ENCODE measurements at regions not wholly inside any gene's neighbourhood (a gene's known extent, or its start where the extent isn't known, plus 50 kb on each side); places are given as distances from the start of the nearest gene placed in this dataset.
A peak's percentile ranks its signal among the peaks of the same experiment; 100 is the strongest.
"Not testable (repeated sequence)": the region's sequence is repeated elsewhere in the genome, so short reads cannot be mapped to it uniquely, and the experiment has no call there.

GRCh38 chr18:1039421-1039820 lies 134.8 kb downstream of the ADCYAP1 start:
- Mint-ChIP-seq H3K9me3 (peaks cover 47% of the 10 kb centered on the region), H3K4me3 (no peak overlapping the region), H3K27me3 (ENCODE audit: low read depth) (no peaks in the 10 kb centered on the region), H3K4me1 (no peaks in the 10 kb centered on the region), H3K36me3 (peaks cover 17% of the 10 kb centered on the region), H3K27ac (no peak overlapping the region)
- no peak for DNase-seq (ENCODE audit: low spot score in 2 of 2, unreplicated experiment in 2 of 2)
- TF ChIP-seq CTCF (IDR thresholded peaks at IDR 0.05; ENCODE audit: unreplicated experiment): no peak

GRCh38 chr18:1043039-1043438 lies 138.4 kb downstream of the ADCYAP1 start:
- Mint-ChIP-seq H3K36me3 (peaks cover 17% of the 10 kb centered on the region), H3K9me3 (peaks cover 52% of the 10 kb centered on the region), H3K4me1 (peaks cover 13% of the 10 kb centered on the region)
- H3K27ac Mint-ChIP-seq; H3K27me3 Mint-ChIP-seq (ENCODE audit: low read depth); DNase-seq (ENCODE audit: low spot score in 2 of 2, unreplicated experiment in 2 of 2); H3K4me3 Mint-ChIP-seq: not testable (repeated sequence)

DNA sequence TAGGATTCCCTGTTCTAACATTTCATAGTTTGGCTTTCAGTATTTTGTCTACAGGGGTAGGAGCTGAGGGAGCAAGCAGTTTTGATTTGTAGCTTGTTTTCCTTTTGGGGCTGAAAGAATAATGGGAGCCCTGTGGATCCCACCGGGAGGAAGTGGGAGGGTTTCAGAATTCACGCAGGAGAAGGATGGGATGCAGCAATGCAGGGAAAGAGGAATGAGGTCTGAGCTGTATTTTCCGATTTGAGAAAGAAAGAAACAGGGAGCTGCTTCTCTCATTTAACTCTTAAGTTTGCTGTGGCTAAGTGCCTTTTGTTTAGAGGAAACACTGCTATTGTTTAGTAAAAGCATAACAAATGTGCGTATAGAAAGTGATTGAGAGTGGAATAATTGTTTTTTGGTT lies 141.0 kb downstream of the ADCYAP1 start:
- peaks cover 14% of the 10 kb centered on the region for H3K4me1 Mint-ChIP-seq
- H3K9me3 Mint-ChIP-seq: peaks cover 46% of the 10 kb centered on the region
- no peaks in the 10 kb centered on the region for H3K27me3 Mint-ChIP-seq (ENCODE audit: low read depth)
- peaks cover 8% of the 10 kb centered on the region for H3K36me3 Mint-ChIP-seq
- no peak for DNase-seq (ENCODE audit: low spot score in 2 of 2, unreplicated experiment in 2 of 2)
- H3K4me3 Mint-ChIP-seq: no peak overlapping the region
- TF ChIP-seq CTCF (IDR thresholded peaks at IDR 0.05; ENCODE audit: unreplicated experiment): no peak
- H3K27ac Mint-ChIP-seq: peak overlapping the region; percentile 13

DNA sequence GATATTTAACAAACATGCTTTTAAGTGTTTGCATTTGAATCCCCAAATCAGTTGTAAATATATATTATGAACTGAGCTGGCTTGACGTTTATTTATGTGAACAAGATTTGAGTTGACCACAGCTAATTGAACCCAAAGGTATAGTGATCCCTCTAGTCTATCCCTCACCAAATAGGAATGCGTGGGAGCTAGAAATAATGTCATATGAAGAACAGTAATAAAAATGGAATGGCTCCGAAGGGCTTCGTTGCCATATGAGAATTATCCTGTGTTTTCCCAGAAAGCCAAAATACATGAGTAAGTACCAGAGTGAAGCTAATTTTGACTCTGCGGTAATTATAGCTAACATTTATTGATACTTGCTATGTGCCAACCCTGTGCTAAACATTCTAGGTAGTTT lies 142.7 kb downstream of the ADCYAP1 start:
- H3K27ac Mint-ChIP-seq: no peak overlapping the region
- no peak overlapping the region for H3K4me3 Mint-ChIP-seq
- peaks cover 29% of the 10 kb centered on the region for H3K9me3 Mint-ChIP-seq
- TF ChIP-seq CTCF (IDR thresholded peaks at IDR 0.05; ENCODE audit: unreplicated experiment): no peak
- DNase-seq (ENCODE audit: low spot score in 2 of 2, unreplicated experiment in 2 of 2): no peak
- peaks cover 14% of the 10 kb centered on the region for H3K4me1 Mint-ChIP-seq
- H3K27me3 Mint-ChIP-seq (ENCODE audit: low read depth): no peaks in the 10 kb centered on the region
- H3K36me3 Mint-ChIP-seq: no peaks in the 10 kb centered on the region

GRCh38 chr18:1048032-1048431 lies 143.4 kb downstream of the ADCYAP1 start:
- Mint-ChIP-seq H3K27me3 (ENCODE audit: low read depth) (no peaks in the 10 kb centered on the region), H3K4me1 (peaks cover 14% of the 10 kb centered on the region), H3K27ac (no peak overlapping the region), H3K36me3 (no peaks in the 10 kb centered on the region), H3K9me3 (peaks cover 22% of the 10 kb centered on the region), H3K4me3 (no peak overlapping the region)
- TF ChIP-seq CTCF (IDR thresholded peaks at IDR 0.05; ENCODE audit: unreplicated experiment): no peak
- DNase-seq (ENCODE audit: low spot score in 2 of 2, unreplicated experiment in 2 of 2): no peak

DNA sequence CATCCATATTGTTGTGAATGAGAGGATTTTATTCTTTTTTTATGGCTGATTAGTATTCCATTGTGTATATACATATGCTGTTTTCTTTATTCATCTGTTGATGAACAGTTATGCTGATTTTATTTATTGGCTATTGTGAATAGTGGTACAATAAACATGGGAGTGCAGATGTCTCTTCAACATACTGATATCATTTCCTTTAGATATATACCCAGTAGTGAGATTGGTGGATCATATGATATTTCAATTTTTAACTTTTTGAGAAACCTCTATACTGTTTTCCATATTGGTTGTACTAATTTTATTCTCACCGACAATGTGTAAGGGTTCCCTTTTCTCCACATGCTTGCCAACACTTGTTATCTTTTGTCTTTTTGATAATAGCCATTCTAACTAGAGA lies 144.5 kb downstream of the ADCYAP1 start:
- no peak for DNase-seq (ENCODE audit: low spot score in 2 of 2, unreplicated experiment in 2 of 2)
- H3K27me3 Mint-ChIP-seq (ENCODE audit: low read depth): no peaks in the 10 kb centered on the region
- TF ChIP-seq CTCF (IDR thresholded peaks at IDR 0.05; ENCODE audit: unreplicated experiment): no peak
- peaks cover 14% of the 10 kb centered on the region for H3K4me1 Mint-ChIP-seq
- H3K36me3 Mint-ChIP-seq: no peaks in the 10 kb centered on the region
- H3K27ac Mint-ChIP-seq: no peak overlapping the region
- peaks cover 11% of the 10 kb centered on the region for H3K9me3 Mint-ChIP-seq
- no peak overlapping the region for H3K4me3 Mint-ChIP-seq

Data from mesothelial cell of epicardium (in vitro differentiated cells).